ENCODE measurements at regions not wholly inside any gene's neighbourhood (a gene's known extent, or its start where the extent isn't known, plus 50 kb on each side); places are given as distances from the start of the nearest gene placed in this dataset.

DNA sequence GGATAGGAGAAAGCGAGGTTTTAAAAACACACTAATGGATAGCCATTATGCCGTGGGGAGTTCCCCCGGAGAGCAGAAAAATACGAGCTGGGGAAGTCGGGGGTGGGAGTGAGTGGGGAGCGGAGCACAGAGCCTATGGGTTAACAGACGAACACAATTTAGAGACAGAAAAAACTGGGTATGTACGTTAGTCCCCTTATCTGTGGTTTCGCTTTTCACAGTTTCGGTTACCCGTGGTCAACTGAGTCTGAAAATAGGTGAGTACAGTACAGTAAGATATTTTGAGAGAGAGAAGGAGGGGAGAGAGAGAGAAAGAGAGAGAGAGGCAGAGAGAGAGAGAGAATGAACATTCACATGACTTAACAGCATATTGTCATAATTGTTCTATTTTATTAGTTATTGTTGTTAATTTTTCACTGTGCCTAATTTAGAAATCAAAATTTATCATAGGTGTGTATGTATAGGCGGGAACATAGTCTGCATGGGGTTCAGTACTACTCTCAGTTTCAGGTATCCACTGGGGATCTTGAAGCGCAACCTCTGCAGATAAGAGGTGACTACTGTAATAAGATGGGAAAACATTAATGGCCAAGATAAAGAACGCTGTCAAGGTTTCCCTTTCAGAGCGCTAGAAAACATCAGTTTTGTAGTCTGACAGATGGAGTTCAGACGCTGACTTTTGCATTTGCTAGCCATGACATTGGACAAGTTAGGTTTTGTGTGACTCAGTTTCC, 125.6 kb upstream of the LMO4 start:
- no peak for TF ChIP-seq POLR2A (IDR thresholded peaks at IDR 0.05; ENCODE audit: low read depth, low read length)
- FAIRE-seq (no peak), DNase-seq (ENCODE audit: insufficient read length, low spot score) (no peak)

GRCh38 chr1:87203904-87204303, 124.8 kb upstream of the LMO4 start:
- no peak for FAIRE-seq

DNA sequence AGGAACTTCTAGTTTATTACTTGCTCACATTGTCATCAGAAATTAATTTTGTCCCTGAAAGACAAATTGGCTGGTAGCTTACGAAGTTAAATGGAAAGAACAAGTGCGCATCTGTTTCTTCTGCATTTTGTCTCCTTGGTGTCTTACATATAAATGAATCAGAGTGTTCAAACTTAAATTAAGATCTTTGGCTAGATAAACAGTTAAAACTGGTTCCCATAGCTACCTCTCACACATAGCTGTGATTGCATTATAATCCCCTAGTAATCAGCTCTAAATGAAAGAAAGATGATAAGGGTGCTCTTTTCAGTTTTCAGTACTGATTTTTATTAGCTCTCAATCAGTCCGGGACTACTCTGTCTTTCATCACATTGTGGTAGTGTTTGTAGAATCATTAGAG, 124.2 kb upstream of the LMO4 start:
- FAIRE-seq (no peak), DNase-seq (ENCODE audit: insufficient read length, low spot score) (no peak)
- TF ChIP-seq POLR2A (IDR thresholded peaks at IDR 0.05; ENCODE audit: low read depth, low read length), result no peak

More at GRCh38 chr1:87203904-87204303, 124.8 kb upstream of the LMO4 start:
- no peak for TF ChIP-seq POLR2A (IDR thresholded peaks at IDR 0.05; ENCODE audit: low read depth, low read length)
- no peak for DNase-seq (ENCODE audit: insufficient read length, low spot score)

- DNase-seq (ENCODE audit: insufficient read length, low spot score) (no peak), FAIRE-seq (no peak)
- TF ChIP-seq POLR2A (IDR thresholded peaks at IDR 0.05; ENCODE audit: low read depth, low read length), result no peak
Observed at GRCh38 chr1:87204921-87205320, 123.8 kb upstream of the LMO4 start.

DNA sequence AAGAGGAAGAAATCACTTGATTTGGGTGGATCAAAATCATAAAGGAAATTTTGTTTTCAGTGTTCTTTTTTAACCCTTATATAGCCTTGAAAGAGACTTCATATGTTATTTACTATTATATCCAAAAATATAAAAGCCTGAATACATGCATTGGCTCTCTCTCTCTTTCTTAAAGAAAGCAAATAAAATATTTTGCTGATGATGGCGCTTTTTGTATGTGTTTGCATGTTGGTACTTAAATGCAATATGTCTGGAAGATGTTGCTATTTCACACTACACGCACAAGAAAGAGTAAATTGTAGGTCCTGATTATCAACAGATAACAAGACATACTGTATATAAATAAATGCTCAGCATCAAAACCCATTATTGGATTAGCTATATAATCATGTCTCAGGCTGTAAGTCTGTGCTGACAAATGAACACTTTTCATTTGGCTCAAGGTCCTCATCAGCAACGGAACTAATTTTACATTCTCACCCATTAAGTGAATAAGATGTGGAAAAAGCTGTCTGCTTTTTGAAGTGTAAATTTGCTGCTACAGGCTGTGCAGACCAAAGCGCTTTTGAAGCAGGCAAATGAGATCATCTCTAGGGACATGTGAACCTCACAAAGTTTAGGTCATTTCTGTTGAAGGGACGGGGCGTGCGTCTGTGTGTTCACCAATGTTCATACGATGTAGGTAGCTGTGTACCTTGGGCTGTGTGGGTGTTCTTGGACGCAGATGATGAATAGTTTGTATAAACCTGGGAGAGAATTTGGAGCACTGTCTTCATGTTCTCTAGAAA, 122.4 kb upstream of the LMO4 start:
- FAIRE-seq, result no peak
- DNase-seq (ENCODE audit: insufficient read length, low spot score), result no peak
- no peak for TF ChIP-seq POLR2A (IDR thresholded peaks at IDR 0.05; ENCODE audit: low read depth, low read length)

DNA sequence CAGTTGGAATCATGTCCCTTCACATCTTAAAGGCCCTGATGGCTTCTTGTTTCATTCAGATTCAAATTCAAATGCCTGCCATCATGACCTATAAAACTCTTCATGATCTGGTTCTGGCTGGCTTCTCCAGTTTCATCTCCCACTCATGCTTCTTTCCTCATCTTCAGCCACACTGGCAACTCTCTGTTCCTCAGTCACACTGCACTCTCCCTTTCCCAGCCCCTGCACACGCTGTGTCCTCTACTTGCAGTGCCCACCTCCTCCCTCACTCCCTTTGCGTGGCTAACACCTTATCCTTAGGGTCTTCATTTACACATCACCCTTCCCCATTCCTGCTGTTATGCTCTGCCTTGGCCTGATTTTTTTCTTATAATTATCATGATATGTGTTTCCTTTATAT, 120.6 kb upstream of the LMO4 start:
- no peak for DNase-seq (ENCODE audit: insufficient read length, low spot score)
- no peak for TF ChIP-seq POLR2A (IDR thresholded peaks at IDR 0.05; ENCODE audit: low read depth, low read length)
- FAIRE-seq, result no peak

DNA sequence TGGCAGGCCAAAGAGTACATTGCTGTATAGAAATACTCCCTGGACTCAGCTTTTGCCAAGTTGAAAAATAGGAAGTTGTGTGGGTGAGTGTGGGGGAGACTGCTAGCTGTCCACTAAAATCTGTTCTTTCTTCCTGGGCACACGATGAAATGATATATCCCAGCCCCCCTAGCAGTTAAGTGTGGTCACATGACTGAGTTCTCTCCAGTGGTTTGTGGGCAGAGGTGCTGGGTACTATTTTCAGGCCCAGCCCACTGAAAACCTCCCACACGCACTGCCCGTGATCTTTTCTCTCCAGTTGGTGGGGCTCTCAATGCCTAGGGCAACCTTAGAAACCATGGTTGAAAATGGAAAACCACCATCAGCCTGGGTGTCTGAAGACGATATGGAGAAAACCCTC, 119.7 kb upstream of the LMO4 start:
- no peak for DNase-seq (ENCODE audit: insufficient read length, low spot score)
- no peak for TF ChIP-seq POLR2A (IDR thresholded peaks at IDR 0.05; ENCODE audit: low read depth, low read length)
- no peak for FAIRE-seq

DNA sequence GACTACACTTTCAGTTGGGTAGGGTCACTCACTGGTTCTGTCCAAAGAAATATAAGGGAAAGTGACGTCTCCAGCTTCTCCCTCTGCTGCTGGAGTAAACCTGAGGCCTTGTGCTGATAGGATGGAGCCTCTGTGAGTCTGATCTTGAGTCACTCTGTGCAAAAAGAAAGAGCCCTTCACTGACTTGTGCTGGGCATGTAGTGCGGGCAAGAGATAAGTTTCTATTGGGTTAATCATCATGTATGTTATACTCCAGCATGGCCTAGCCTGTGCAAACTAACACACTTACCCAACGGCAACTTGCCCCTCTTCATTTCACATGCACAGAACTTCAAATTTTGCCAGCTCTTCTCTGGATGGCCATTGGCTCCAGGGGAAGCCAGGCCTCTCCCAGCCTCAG, 118.5 kb upstream of the LMO4 start:
- TF ChIP-seq POLR2A (IDR thresholded peaks at IDR 0.05; ENCODE audit: low read depth, low read length), result no peak
- FAIRE-seq, result no peak
- DNase-seq (ENCODE audit: insufficient read length, low spot score), result no peak

GRCh38 chr1:87212431-87213134, 116.1 kb upstream of the LMO4 start:
- no peak for DNase-seq (ENCODE audit: insufficient read length, low spot score)
- TF ChIP-seq POLR2A (IDR thresholded peaks at IDR 0.05; ENCODE audit: low read depth, low read length), result no peak
- FAIRE-seq, result no peak

DNA sequence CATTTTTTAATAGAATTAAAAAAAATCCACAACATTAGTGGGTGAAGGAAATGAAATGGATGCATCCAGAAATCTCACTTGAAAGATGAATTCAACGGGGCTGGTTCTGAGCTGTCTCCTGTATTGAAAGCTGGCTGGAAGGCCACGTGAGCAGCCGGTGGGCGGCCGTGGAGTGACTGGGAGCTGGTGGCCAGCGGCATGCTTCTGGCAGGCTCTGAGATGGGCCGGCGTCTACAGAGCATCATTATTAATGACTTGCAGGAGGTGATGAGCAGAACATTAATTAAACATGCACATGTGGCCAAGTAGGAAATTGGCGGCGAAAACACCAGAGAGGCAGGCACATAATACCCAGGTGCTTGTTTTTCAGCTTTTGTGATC, 115.6 kb upstream of the LMO4 start:
- DNase-seq (ENCODE audit: insufficient read length, low spot score) (no peak), FAIRE-seq (no peak)
- no peak for TF ChIP-seq POLR2A (IDR thresholded peaks at IDR 0.05; ENCODE audit: low read depth, low read length)

- TF ChIP-seq POLR2A (IDR thresholded peaks at IDR 0.05; ENCODE audit: low read depth, low read length), result no peak
- no peak for DNase-seq (ENCODE audit: insufficient read length, low spot score)
- FAIRE-seq, result no peak
Observed at GRCh38 chr1:87215592-87215991, 113.1 kb upstream of the LMO4 start.

DNA sequence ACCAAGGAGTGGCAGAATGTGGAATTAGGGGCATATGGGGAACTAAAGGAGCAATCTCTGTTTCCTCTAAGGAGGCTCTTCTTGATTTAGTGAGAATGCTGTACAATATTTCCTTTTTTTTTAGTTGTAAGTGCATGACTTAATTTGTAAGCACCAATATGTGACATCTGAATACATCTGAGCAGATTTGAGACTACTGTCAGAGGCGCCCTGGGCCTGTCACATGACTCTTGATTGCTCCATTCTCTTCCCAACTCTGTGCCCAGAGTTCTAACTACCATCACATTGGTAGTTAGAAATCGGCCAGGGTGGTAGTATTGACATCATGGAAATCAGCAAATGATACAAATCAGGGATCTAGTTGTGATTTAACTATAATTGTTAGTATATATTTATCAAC, 110.1 kb upstream of the LMO4 start:
- no peak for TF ChIP-seq POLR2A (IDR thresholded peaks at IDR 0.05; ENCODE audit: low read depth, low read length)
- no peak for FAIRE-seq

GRCh38 chr1:87219141-87219540, 109.5 kb upstream of the LMO4 start:
- TF ChIP-seq POLR2A (IDR thresholded peaks at IDR 0.05; ENCODE audit: low read depth, low read length), result no peak
- FAIRE-seq (no peak), DNase-seq (ENCODE audit: insufficient read length, low spot score) (no peak)

More for the DNA sequence above, 110.1 kb upstream of the LMO4 start:
- no peak for DNase-seq (ENCODE audit: insufficient read length, low spot score)

GRCh38 chr1:87219626-87220025, 109.1 kb upstream of the LMO4 start:
- FAIRE-seq, result no peak
- no peak for TF ChIP-seq POLR2A (IDR thresholded peaks at IDR 0.05; ENCODE audit: low read depth, low read length)
- DNase-seq (ENCODE audit: insufficient read length, low spot score), result no peak
